HCT116 (cell line): ENCODE measurements at regions not wholly inside any gene's neighbourhood (a gene's known extent, or its start where the extent isn't known, plus 50 kb on each side); places are given as distances from the start of the nearest gene placed in this dataset.
"Not testable (repeated sequence)": the region's sequence is repeated elsewhere in the genome, so short reads cannot be mapped to it uniquely, and the experiment has no call there.

Experiments
- ATAC-seq: fragments of 200-7000 bp; cut with Tn5 transposase; 2 replicates; pipeline ENCODE4 v1.9.1; 2020; ENCODE audit warnings: mild to moderate bottlenecking, moderate library complexity
- BruUV-seq: library from RNA; stranded (reverse); fragments of 400-500 nt; replicated peaks from 2 replicates; lab custom pipeline; 2021; lab: Mats Ljungman, UMichigan
- CTCF ChIA-PET: fragments of 300-600 bp; sonication (Branson Sonifier 250); formaldehyde crosslinking; loops from one replicate; lab custom pipeline; 2021; ENCODE audit warnings: antibody characterized with exemption; lab: Charles Lee
- POLR2A ChIA-PET: fragments of 300-600, 350-600 bp; sonication (Branson Sonifier 250); formaldehyde crosslinking; loops from one replicate; lab custom pipeline; 2021; ENCODE audit warnings: antibody characterized with exemption; lab: Charles Lee
- RAD21 ChIA-PET, 2 experiments: fragments of 300-600 bp; sonication (Branson Sonifier 250); formaldehyde crosslinking; loops; one replicate each; lab custom pipeline; 2023; ENCODE audit warnings: low total read pairs in 2 of 2; ENCODE audit not compliant: uncharacterized antibody in 2 of 2, unreplicated experiment in 2 of 2, low non-redundant PET in 1 of 2; lab: Charles Lee
- DNase-seq: peaks from one replicate; pipeline ENCODE4 v3.0.0-alpha.2; 2010; ENCODE audit warnings: low read depth, low spot score
- H2AFZ ChIP-seq: fragments of 200-600 bp; shearing (Covaris generic), sonication (generic); 2 replicates; pipeline ENCODE4 v1.6.1; 2017; ENCODE audit warnings: low read depth, mixed run types, mixed read lengths, antibody characterized with exemption, low read length; ENCODE audit not compliant: poor library complexity, severe bottlenecking
- H3K27ac ChIP-seq: 2 replicates; pipeline ENCODE4 v1.5.1; 2012; ENCODE audit warnings: low read depth, low read length
- H3K27me3 ChIP-seq: fragments of 200-600 bp; sonication (generic); 2 replicates; pipeline ENCODE4 v1.6.1; 2016; ENCODE audit warnings: mixed run types, low read length, mixed read lengths; ENCODE audit not compliant: insufficient read depth
- H3K36me3 ChIP-seq, 2 experiments: fragments of 200-500 bp in 1 of 2; fragments of 200-600 bp in 1 of 2; sonication (Bioruptor generic) in 1 of 2; sonication (generic) in 1 of 2; 2 replicates each; pipeline versions ENCODE4 v1.5.1 to v1.6.1; 2014 to 2016; ENCODE audit warnings: low read length in 2 of 2, inconsistent platforms in 1 of 2, mixed read lengths in 1 of 2, mixed run types in 1 of 2; ENCODE audit not compliant: insufficient read depth in 2 of 2, control insufficient read depth in 1 of 2
- H3K4me1 ChIP-seq, 2 experiments: fragments of 200-600 bp in 1 of 2; sonication (generic) in 1 of 2; 2 replicates each; pipeline versions ENCODE4 v1.5.1 to v1.6.1; 2012 to 2017; ENCODE audit warnings: low read length in 2 of 2, inconsistent platforms in 1 of 2, mild to moderate bottlenecking in 1 of 2, mixed read lengths in 1 of 2, mixed run types in 1 of 2, moderate library complexity in 1 of 2; ENCODE audit not compliant: insufficient read depth in 2 of 2, control insufficient read depth in 1 of 2
- H3K4me2 ChIP-seq: fragments of 200-600 bp; sonication (generic); 2 replicates; pipeline ENCODE4 v1.6.1; 2017; ENCODE audit warnings: mixed run types, low read length, mixed read lengths
- H3K4me3 ChIP-seq, 2 experiments: fragments of 200-600 bp in 1 of 2; sonication (generic) in 1 of 2; replicated peaks in 1 of 2; 2 replicates each; pipeline ENCODE4 v1.5.1; 2011 to 2016; ENCODE audit warnings: low read length in 2 of 2, control low read depth in 1 of 2, low read depth in 1 of 2, mild to moderate bottlenecking in 1 of 2, mixed read lengths in 1 of 2, mixed run types in 1 of 2
- H3K79me2 ChIP-seq: fragments of 200-600 bp; sonication (generic); 2 replicates; pipeline ENCODE4 v1.6.1; 2017; ENCODE audit warnings: mild to moderate bottlenecking, mixed run types, low read length, moderate library complexity, mixed read lengths; ENCODE audit not compliant: insufficient read depth
- H3K9ac ChIP-seq: fragments of 200-600 bp; sonication (generic); 2 replicates; pipeline ENCODE4 v1.6.1; 2016; ENCODE audit warnings: low read length, mixed read lengths
- H3K9me2 ChIP-seq: fragments of 200-600 bp; sonication (generic), shearing (Covaris generic); 2 replicates; pipeline ENCODE4 v1.6.1; 2017; ENCODE audit warnings: mixed run types, mild to moderate bottlenecking, moderate library complexity; ENCODE audit not compliant: insufficient read depth
- H3K9me3 ChIP-seq, 2 experiments: fragments of 200-500 bp in 1 of 2; fragments of 200-600 bp in 1 of 2; sonication (Bioruptor generic) in 1 of 2; sonication (generic) in 1 of 2; 2 replicates each; pipeline ENCODE4 v1.6.1; 2014 to 2017; ENCODE audit warnings: low read length in 2 of 2, mixed read lengths in 2 of 2, inconsistent platforms in 1 of 2, low read depth in 1 of 2, mild to moderate bottlenecking in 1 of 2, mixed run types in 1 of 2, moderate library complexity in 1 of 2; ENCODE audit not compliant: control insufficient read depth in 1 of 2, insufficient read depth in 1 of 2
- H4K20me1 ChIP-seq: fragments of 200-600 bp; sonication (generic), shearing (Covaris generic); 2 replicates; pipeline ENCODE4 v1.6.1; 2017; ENCODE audit warnings: mixed run types, mild to moderate bottlenecking, moderate library complexity; ENCODE audit not compliant: insufficient read depth
- intact Hi-C: fragments of 100-400 bp; cut with micrococcal nuclease; formaldehyde crosslinking; loops from 2 replicates; pipeline ENCODE4 v1.10.0; 2022

DNA sequence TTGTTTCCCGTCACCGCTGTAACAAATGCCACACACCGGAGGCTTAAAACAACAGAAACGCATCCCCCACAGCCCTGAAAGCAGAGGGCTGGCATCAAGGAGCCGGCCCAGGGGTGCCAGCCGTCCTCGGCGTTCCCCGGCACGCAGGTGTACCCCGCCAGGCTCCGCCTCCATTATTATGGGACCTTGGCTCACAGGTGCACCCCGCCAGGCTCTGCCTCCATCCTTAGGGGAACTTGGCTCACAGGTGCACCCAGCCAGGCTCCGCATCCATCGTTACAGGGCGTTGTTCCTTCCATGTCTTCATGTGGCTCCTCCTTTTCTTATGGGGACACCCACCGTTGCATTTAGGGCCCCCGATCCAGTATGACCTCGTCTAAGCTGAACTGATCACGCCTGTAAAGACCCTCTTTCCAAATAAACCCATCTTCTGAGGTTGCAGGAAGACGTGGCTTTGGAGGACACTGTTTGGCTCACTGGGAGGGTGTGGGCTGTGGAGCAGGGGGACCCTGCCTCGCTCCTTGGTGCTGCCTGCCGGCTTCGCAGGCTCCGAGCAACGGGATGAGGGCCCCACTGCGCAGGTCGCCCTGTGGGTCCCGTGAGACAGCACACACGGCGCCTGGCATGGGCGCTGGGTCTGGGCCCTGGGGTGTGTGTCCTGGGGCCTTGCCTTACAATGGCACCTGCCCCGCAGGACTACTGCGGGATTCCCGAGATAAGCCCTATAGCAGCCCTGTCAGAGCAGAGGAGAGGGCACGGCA lies 154.9 kb upstream of the ZNF469 start:
- ATAC-seq, H3K79me2 ChIP-seq, H3K9me2 ChIP-seq, H4K20me1 ChIP-seq, H2AFZ ChIP-seq, intact Hi-C loops, H3K36me3 ChIP-seq, H3K4me2 ChIP-seq, H3K27me3 ChIP-seq, CTCF ChIA-PET, H3K4me1 ChIP-seq, RAD21 ChIA-PET, H3K27ac ChIP-seq, H3K4me3 ChIP-seq, H3K9ac ChIP-seq, BruUV-seq, POLR2A ChIA-PET, H3K9me3 ChIP-seq, DNase-seq: not testable (repeated sequence)

DNA sequence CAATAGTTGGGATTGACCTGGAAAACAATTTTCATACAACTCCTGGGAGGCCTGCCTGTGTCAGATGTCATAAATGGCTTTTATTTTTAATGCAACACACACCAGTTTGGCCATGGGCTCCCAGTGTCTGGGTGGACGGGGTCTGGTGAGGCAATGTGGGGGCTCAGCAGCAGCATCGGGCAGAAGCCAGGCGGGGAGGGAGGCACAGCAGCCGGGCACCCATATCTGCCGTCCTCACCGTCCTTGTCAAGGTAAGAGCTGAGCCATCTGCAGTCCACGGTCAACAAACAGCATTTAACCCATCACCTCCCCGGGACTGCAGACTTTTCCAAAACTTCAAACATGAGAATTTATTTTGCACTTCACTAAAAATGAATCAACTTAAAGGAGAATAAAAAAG lies 154.0 kb upstream of the ZNF469 start:
- POLR2A ChIA-PET, BruUV-seq, intact Hi-C loops, H3K27me3 ChIP-seq, H3K79me2 ChIP-seq, H3K36me3 ChIP-seq, H3K4me1 ChIP-seq, H3K9me3 ChIP-seq, RAD21 ChIA-PET, H2AFZ ChIP-seq, H3K4me2 ChIP-seq, DNase-seq, ATAC-seq, H4K20me1 ChIP-seq, CTCF ChIA-PET, H3K4me3 ChIP-seq, H3K27ac ChIP-seq, H3K9ac ChIP-seq, H3K9me2 ChIP-seq: not testable (repeated sequence)

DNA sequence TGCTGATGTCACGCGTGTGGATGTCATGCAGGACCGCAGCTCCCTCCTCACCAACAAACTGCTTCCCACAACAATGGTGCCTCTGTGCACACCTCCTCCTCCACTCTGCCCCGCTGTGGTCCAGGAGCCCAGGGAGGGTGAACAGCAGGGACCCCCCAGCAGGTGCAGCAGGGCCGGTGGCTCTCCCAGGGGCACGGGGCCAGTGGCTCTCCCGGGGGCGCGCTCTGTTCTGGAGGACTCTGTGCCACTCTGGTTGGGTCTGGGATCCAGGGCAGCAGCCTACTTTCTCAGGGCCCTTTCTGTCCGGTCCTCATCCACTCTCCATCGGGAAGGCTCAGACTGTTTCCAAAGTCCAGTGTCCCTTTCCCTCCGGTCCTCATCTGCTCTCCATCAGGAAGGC lies 153.0 kb upstream of the ZNF469 start:
- H4K20me1 ChIP-seq, DNase-seq, intact Hi-C loops, H3K4me1 ChIP-seq, H2AFZ ChIP-seq, RAD21 ChIA-PET, H3K36me3 ChIP-seq, H3K27me3 ChIP-seq, POLR2A ChIA-PET, BruUV-seq, H3K9me2 ChIP-seq, H3K9me3 ChIP-seq, H3K27ac ChIP-seq, H3K79me2 ChIP-seq, H3K4me2 ChIP-seq, H3K4me3 ChIP-seq, CTCF ChIA-PET, H3K9ac ChIP-seq: not testable (repeated sequence)
- ATAC-seq, result peak; percentile 29; the same call in 1 of the 2 replicates

DNA sequence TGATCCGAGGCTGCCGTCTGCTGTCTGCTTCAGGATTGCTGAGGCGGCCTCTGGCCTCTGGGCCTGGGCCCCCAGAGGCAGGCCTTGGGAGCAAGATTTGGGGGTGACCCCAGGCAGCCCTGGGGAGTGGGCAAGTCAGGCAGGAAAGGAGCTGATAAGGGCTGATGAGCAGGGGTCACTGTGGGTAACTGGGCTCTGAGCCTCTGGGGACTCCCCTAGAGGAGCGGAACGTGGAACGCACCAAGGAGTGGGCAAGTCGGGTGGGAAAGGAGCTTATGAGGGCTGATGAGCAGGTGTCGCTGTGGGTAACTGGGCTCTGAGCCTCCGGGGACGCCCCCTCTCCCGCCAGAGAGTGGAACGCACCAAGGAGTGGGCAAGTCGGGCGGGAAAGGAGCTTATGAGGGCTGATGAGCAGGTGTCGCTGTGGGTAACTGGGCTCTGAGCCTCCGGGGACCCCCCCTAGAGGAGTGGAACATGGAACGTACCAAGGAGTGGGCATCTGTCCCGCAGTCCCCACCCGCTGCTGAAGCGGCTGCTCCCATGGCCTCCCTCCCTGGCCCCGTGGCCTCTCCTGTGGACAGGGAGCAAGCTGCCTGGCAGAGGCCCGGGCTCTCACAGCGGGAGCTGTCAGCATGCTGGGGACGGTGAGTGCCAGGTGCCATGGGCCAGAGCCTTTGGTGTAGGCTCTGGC lies 152.3 kb upstream of the ZNF469 start:
- RAD21 ChIA-PET, H2AFZ ChIP-seq, DNase-seq, ATAC-seq, H3K79me2 ChIP-seq, H3K27me3 ChIP-seq, H3K4me2 ChIP-seq, intact Hi-C loops, BruUV-seq, H3K27ac ChIP-seq, H3K9ac ChIP-seq, POLR2A ChIA-PET, CTCF ChIA-PET, H3K9me2 ChIP-seq, H4K20me1 ChIP-seq, H3K9me3 ChIP-seq, H3K4me3 ChIP-seq, H3K36me3 ChIP-seq: not testable (repeated sequence)
- peaks cover 2 to 14% of the 10 kb centered on the region in 2 experiments; a peak in 2 of 4 replicates for H3K4me1 ChIP-seq
